GM23338 (cell line): ENCODE measurements at regions not wholly inside any gene's neighbourhood (a gene's known extent, or its start where the extent isn't known, plus 50 kb on each side); places are given as distances from the start of the nearest gene placed in this dataset.
A peak's percentile ranks its signal among the peaks of the same experiment; 100 is the strongest.

Experiments used
- CREB1 ChIP-seq: fragments of 250-450 bp; sonication (Bioruptor Pico); IDR thresholded peaks from 2 replicates; pipeline ENCODE4 v1.5.0; 2020; ENCODE audit warnings: low read depth, mild to moderate bottlenecking, moderate library complexity
- EZH2 ChIP-seq: fragments of 200-600 bp; sonication (generic); IDR thresholded peaks from one replicate; pipeline ENCODE4 v1.8.0; 2017; ENCODE audit warnings: antibody characterized with exemption, mild to moderate bottlenecking, low read depth; ENCODE audit not compliant: unreplicated experiment
- EZH2phosphoT487 ChIP-seq: fragments of 200-600 bp; sonication (generic); IDR thresholded peaks from one replicate; pipeline ENCODE4 v1.8.1; 2018; ENCODE audit warnings: antibody characterized with exemption; ENCODE audit not compliant: unreplicated experiment
- JUNB ChIP-seq: IDR thresholded peaks from one replicate; pipeline ENCODE4 v1.6.1; 2016; ENCODE audit warnings: antibody characterized with exemption; ENCODE audit not compliant: unreplicated experiment
- POLR2AphosphoS5 ChIP-seq: IDR thresholded peaks from 2 replicates; pipeline ENCODE4 v1.6.1; 2016; ENCODE audit warnings: antibody characterized with exemption, low read depth
- REST ChIP-seq: IDR thresholded peaks from one replicate; pipeline ENCODE4 v1.6.1; 2018; ENCODE audit warnings: antibody characterized with exemption; ENCODE audit not compliant: unreplicated experiment
- STAT1 ChIP-seq: IDR thresholded peaks from one replicate; pipeline ENCODE4 v1.6.1; 2016; ENCODE audit warnings: antibody characterized with exemption; ENCODE audit not compliant: unreplicated experiment
- ZNF114 ChIP-seq: fragments of 250-450 bp; sonication (Bioruptor Pico); IDR thresholded peaks from 2 replicates; pipeline ENCODE4 v1.5.0; 2020; ENCODE audit warnings: mild to moderate bottlenecking, moderate library complexity
- ZNF331 ChIP-seq: fragments of 250-450 bp; sonication (Bioruptor Pico); IDR thresholded peaks from 2 replicates; pipeline ENCODE4 v1.5.0; 2020; ENCODE audit warnings: low read depth, mild to moderate bottlenecking, moderate library complexity
- TF ChIP-seq, protein P1 (sequence below), 2 experiments: fragments of 200-600 bp in 1 of 2; sonication (generic) in 1 of 2; conservative IDR thresholded peaks; 2 replicates each; pipeline versions ENCODE4 v1.5.1 to v1.6.1; 2016 to 2017; ENCODE audit warnings: antibody characterized with exemption in 2 of 2, low read depth in 2 of 2, mild to moderate bottlenecking in 2 of 2, moderate library complexity in 1 of 2

- TF ChIP-seq, protein P1, sequence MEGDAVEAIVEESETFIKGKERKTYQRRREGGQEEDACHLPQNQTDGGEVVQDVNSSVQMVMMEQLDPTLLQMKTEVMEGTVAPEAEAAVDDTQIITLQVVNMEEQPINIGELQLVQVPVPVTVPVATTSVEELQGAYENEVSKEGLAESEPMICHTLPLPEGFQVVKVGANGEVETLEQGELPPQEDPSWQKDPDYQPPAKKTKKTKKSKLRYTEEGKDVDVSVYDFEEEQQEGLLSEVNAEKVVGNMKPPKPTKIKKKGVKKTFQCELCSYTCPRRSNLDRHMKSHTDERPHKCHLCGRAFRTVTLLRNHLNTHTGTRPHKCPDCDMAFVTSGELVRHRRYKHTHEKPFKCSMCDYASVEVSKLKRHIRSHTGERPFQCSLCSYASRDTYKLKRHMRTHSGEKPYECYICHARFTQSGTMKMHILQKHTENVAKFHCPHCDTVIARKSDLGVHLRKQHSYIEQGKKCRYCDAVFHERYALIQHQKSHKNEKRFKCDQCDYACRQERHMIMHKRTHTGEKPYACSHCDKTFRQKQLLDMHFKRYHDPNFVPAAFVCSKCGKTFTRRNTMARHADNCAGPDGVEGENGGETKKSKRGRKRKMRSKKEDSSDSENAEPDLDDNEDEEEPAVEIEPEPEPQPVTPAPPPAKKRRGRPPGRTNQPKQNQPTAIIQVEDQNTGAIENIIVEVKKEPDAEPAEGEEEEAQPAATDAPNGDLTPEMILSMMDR (conservative IDR thresholded peaks at IDR 0.05; ENCODE audit: low read depth in 2 of 2): no peak
- TF ChIP-seq EZH2 (no peak), ZNF114 (CRISPR knock-in tag) (no peak), POLR2AphosphoS5 (no peak), EZH2phosphoT487 (no peak), JUNB (no peak), CREB1 (CRISPR knock-in tag) (0 out of 2 replicates have a peak, but pooled peaks have one; percentile 8), REST (no peak), ZNF331 (CRISPR knock-in tag) (no peak), STAT1 (no peak)
Measured at GRCh38 chr6:137339929-137340559, 120.9 kb upstream of the IFNGR1 start.
